SIG-M5 treated with dmso at 0.1 percent for 504 hours (cell line): ENCODE measurements at regions not wholly inside any gene's neighbourhood (a gene's known extent, or its start where the extent isn't known, plus 50 kb on each side); places are given as distances from the start of the nearest gene placed in this dataset.
"Not testable (repeated sequence)": the region's sequence is repeated elsewhere in the genome, so short reads cannot be mapped to it uniquely, and the experiment has no call there.

ENCODE experiments used
- DNase-seq: peaks from one replicate; lab custom pipeline; 2025; ENCODE audit not compliant: unreplicated experiment; lab: John Stamatoyannopoulos, UW

DNA sequence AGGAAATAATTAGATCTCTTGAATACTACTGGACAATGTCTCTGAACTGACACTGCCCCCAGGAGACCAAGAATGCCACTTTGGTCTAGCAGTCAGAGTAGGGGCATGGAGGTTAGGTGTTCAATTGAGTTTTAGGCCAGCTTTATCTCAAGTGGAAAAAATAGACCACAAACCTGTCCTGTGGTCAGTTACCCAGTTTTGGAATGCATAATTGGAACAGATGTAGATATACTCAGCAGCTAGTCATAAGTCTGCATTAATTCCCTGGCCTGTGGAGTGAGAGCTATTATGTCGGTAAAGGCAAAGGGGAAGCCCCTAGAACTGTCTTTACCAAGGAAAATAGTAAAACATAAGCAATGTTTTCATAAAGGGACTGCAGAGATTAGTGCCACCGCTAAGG, 587.7 kb downstream of the GLUD2 start:
- DNase-seq = no peak

DNA sequence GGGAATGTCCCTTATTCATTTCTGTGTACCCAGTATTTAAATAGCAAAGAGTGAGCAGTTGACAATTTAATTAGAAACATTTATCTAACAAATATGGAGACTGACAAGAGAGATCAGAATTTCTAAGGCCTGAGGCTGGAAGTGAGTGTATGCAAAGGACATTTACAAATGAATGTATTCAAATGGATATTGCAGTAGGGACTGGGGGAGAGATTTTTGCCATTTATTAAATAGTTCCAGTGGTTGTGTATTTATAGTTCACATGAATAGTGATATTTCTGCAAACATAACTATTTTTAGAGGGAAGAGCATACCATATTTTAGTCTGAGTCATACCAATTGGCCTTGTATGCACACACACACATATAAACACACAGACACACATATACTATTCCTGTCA, 592.4 kb downstream of the GLUD2 start:
- DNase-seq = no peak

DNA sequence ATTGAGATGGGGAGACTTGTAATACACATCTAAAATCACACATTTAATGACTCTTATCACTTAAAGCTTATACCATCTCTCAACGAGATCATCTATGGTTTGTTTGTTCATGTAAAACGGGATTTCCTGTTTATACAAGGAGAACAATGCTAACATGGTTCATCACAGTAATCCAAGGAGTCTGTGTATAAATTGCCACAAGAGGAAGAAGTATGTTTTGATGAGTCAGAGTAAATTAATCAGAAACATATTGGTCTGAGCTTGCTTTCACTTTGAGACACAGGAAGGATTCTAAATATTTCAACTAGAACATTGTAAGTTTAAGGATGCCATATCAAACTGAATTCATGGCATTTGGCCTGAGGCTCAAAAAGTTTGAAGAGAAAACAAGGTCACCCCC, 594.1 kb downstream of the GLUD2 start:
- no peak for DNase-seq

GRCh38 chrX:121642415-121642814, 595.0 kb downstream of the GLUD2 start:
- DNase-seq = no peak

GRCh38 chrX:121649417-121649816, 602.0 kb downstream of the GLUD2 start:
- DNase-seq = no peak

- no peak for DNase-seq
These were observed 607.9 kb downstream of the GLUD2 start for GRCh38 chrX:121655276-121655675.

DNA sequence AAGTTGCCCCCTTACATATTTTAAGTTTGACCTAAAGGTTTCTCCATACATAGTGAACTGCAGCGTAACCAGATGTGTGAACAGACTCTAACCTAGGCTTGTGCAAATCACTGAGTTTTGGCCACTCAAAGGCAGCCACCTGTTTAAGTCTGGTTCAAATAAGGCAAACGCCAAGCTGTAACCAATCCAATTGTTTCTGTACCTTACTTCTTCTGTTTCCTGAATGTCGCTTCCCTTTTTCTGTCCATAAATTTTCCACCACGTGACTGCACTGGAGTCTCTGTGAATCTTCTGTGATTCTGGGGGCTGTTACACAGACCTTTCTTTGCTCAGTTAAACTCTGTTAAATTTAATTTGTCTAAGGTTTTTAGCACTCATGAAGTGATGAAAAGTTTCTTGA, 618.8 kb downstream of the GLUD2 start:
- DNase-seq = no peak

GRCh38 chrX:121671649-121672048, 624.2 kb downstream of the GLUD2 start:
- peak; percentile 59 for DNase-seq

DNA sequence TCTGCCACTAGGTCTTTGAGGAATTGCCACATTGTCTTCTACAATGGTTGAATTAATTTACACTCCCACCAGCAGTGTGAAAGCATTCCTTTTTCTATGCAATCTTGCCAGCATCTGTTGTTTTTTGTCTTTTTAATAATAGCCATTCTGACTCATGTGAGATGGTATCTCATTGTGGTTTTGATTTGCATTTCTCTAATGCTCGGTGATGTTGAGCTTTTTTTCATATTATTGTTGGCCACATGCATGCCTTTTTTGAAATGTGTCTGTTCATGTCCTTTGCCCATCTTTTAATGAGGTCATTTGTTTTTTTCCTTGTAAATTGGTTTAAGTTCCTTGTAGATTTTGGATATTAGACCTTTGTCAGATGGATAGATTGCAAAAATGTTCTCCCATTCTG, 661.8 kb downstream of the GLUD2 start:
- DNase-seq = not testable (repeated sequence)

- no peak for DNase-seq
These were observed 686.1 kb downstream of the GLUD2 start for GRCh38 chrX:121733514-121733913.

GRCh38 chrX:121746105-121746504, 698.7 kb downstream of the GLUD2 start:
- DNase-seq = no peak

GRCh38 chrX:121753602-121754001, 706.2 kb downstream of the GLUD2 start:
- DNase-seq = not testable (repeated sequence)

DNA sequence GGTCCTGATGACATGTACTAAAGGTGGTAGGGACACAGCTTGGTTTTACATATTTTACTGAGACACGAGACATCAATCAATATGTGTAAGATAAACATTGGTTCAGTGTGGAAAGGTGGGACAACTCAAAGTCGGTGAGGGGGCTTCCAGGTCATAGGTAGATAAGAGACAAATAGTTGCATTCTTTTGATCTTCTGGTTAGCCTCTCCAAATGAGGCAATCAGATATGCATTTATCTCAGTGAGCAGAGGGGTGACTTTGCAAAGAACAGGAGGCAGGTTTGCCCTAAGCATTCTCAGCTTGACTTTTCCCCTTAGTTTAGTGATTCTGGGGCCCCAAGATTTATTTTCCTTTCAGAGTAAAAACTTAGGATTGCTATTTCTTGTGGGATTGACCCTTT, 706.9 kb downstream of the GLUD2 start:
- DNase-seq = no peak

DNA sequence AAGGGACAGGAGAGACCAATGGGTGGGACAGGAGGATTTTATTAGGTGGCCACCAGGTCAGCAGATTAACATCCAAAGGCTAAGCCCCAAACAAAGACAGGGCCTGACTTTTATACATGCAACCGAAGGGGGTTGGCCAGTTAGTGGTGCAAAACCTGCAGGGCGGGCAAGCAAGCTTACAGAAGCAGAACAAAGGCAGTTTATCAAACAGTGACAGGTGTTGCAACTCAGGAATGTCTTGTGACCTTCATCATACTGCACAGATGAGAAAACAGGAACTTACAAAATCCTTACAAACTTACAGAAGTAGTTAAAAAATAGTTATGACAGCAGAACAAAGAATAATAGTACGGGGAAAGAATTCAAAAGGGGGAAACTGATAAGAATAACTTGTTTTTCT, 708.1 kb downstream of the GLUD2 start:
- peak; percentile 50 for DNase-seq

- DNase-seq = no peak
These were observed 714.4 kb downstream of the GLUD2 start for GRCh38 chrX:121761845-121762244.

DNA sequence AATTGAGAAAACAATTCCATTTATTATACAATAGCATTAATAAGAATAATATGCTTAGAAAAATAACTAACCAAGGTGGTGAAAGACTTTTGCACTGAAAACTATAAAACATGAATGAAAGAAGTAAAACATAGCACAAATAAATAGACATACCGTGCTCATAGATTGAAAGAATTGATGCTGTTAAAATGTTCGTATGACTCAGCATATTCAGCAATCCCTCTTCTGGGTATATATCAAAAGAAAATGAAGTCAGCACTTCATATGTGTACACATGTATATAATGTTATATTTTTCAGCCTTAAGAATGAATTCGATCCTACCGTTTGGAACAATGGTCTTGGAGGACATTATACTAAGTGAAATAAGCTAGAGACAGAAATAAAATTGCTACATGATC, 716.3 kb downstream of the GLUD2 start:
- DNase-seq = no peak

DNA sequence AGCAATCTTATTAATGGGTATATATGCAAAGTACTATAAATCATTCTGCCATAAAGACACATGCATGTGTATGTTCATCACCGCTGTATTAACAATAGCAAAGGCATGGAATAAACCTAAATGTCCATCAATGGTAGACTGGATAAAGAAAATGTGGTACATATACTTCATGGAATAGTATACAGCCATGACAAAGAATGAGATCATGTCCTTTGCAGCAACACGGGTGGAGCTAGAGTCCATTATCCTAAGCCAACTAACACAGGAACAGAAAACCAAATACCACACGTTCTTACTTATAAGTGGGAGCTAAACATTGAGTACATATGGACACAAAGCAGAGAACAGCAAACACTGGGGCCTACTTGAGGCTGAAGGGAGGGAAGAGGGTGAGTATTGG, 720.8 kb downstream of the GLUD2 start:
- not testable (repeated sequence) for DNase-seq

DNA sequence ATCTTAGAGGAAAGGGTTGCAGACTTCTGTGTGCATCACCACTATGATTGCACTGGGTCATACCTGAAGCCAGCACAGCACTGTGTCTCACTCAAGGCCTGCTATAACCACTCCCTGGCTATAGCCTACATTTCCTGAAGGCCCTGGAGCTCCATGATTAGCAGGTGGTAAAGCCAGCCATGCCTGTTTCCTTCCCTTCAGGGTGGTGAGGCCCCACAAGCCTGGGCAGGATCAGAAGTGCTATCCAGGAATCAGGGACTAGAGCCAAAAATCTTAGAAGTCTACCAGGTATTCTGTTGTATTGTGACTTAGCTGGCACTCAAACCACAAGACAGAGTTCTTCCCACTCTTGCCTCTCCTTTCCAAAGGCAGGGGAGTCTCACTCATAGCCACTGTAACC, 734.6 kb downstream of the GLUD2 start:
- no peak for DNase-seq

DNA sequence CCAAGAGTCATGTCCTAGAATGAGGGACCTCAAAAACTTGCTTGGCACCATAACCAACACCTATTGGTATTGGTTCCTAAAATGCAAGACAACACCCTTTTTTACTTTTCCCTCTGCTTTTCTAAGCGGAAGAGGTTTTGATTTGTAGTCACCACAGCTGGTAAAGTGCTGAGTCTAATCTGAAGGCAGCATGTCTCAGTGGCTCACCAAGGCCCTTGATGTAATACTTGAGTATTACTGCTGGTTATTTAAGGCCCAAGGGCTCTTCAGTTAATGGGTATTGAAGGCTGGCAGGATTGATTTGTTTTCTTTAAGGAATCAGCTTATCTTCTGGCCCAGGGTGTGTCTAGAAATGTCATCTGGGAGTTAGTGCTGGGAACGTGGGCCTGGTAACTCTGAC, 735.1 kb downstream of the GLUD2 start:
- DNase-seq = no peak

- DNase-seq = no peak
These were observed 735.6 kb downstream of the GLUD2 start for GRCh38 chrX:121782976-121783375.

DNA sequence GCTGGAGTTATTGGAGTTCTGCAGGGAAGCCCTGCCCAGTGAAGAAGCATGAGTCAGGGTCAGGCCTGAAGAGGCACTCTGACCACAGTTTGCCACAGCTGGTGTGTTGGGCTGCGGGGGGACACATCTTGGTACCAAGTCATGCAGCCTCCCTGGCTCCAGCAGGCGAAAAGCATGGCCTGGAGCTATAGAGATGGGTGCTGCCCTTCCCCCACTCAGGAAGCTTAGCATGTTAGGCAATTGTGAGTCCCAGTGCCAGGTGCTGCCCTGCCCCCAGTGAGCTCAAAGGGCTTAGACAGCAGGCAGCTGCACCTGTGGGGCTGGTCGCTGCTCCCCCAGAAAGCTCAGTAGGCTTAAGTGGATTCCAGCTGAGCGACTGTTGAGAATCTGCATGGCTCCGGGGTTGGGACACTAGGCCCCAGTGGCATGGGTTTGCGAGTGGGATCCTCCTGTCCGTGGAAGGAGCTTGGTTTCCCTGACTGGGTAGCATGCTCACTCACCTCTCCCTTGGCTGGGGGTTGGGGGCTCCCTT, 755.5 kb downstream of the GLUD2 start:
- no peak for DNase-seq

DNA sequence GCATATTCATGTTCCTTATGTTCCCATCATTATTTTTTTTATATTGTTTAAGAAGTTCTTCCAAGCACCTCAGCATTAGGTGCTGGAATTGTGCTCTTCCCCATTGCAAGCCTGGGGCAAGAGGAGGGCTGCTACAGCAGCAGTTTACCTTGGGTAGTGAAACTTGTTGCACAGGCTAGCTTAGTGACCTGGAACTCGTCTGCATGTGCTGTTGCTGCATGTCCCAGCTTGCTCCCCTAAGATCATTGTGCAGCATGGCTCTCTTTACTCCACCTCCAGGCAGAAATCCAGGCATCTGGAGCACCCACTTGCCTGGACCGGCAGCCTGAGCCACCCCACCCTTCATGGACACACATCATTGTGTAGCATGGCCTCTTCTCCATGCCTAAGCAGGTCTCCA, 776.0 kb downstream of the GLUD2 start:
- no peak for DNase-seq

GRCh38 chrX:121831601-121832000, 784.2 kb downstream of the GLUD2 start:
- no peak for DNase-seq

DNA sequence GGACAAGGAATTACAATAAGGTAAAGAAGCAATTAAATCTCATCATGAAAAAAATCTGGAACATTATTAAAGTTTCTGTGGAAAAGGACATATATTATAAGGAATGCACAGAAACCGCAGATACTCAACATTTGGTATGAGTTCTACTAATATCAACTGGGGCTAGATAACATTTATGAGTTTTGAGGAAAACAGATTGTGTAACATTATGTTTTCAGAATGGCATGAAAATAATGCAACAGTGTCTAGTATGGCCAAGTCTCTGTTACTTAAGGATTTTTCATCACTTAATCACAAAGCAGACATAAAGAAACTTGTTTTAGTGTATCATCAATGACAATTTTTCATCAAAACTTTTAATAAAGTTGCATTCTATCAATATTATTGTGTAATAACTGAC, 785.0 kb downstream of the GLUD2 start:
- no peak for DNase-seq
